GM23248 (cell line): ENCODE measurements at regions not wholly inside any gene's neighbourhood (a gene's known extent, or its start where the extent isn't known, plus 50 kb on each side); places are given as distances from the start of the nearest gene placed in this dataset.

Experiments
- EZH2 ChIP-seq: fragments of 200-600 bp; sonication (generic); IDR thresholded peaks from 2 replicates; pipeline ENCODE4 v1.6.1; 2018; ENCODE audit warnings: antibody characterized with exemption, mild to moderate bottlenecking; ENCODE audit not compliant: insufficient read depth, poor library complexity, severe bottlenecking
- EZH2phosphoT487 ChIP-seq: fragments of 200-600 bp; sonication (generic); IDR thresholded peaks from 2 replicates; pipeline ENCODE4 v1.6.1; 2018; ENCODE audit warnings: antibody characterized with exemption, moderate library complexity, mild to moderate bottlenecking, low read depth; ENCODE audit not compliant: insufficient read depth

DNA sequence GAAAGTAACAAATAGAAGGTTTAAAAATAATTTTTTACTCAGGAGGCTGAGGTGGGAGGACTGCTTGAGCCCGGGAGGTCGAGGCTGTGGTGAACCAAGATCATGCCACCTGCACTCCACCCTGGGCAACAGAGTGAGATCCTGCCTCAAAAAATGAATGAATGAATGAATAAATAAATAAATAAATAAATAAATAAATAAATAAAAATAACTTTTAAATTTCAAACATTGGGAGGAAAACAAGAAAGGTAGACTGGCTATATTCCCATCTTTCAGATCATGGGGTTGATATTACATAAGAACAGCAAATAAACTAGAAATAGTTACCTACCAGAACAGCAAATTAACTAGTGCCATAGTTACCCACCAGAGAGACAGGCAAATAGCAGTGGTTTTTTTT, 75.7 kb downstream of the LHX2 start:
- TF ChIP-seq EZH2: no peak
- TF ChIP-seq EZH2phosphoT487: no peak
